Fibroblast of lung (primary cell): ENCODE measurements at regions not wholly inside any gene's neighbourhood (a gene's known extent, or its start where the extent isn't known, plus 50 kb on each side); places are given as distances from the start of the nearest gene placed in this dataset.

Experiments used
- DNase-seq, 2 donors: peaks; one replicate each; pipeline versions ENCODE4 v3.0.0 to v3.0.0-alpha.2; 2010; ENCODE audit warnings: low read depth in 2 of 2
- H2AFZ ChIP-seq: 2 replicates; pipeline ENCODE4 v1.5.1; 2012; ENCODE audit warnings: low read length, control low read depth, inconsistent platforms
- H3K27ac ChIP-seq: 2 replicates; pipeline ENCODE4 v1.5.1; 2011; ENCODE audit warnings: low read length, control low read depth; ENCODE audit not compliant: insufficient read depth
- H3K27me3 ChIP-seq: 2 replicates; pipeline ENCODE4 v1.5.1; 2011; ENCODE audit warnings: mild to moderate bottlenecking, low read length; ENCODE audit not compliant: control insufficient read depth, insufficient read depth
- H3K36me3 ChIP-seq: 2 replicates; pipeline ENCODE4 v1.5.1; 2011; ENCODE audit warnings: low read length; ENCODE audit not compliant: control insufficient read depth, insufficient read depth
- H3K4me1 ChIP-seq: 2 replicates; pipeline ENCODE4 v1.5.1; 2011; ENCODE audit warnings: low read length; ENCODE audit not compliant: control insufficient read depth, insufficient read depth; ENCODE audit errors: extremely low read depth
- H3K4me2 ChIP-seq: 2 replicates; pipeline ENCODE4 v1.5.1; 2011; ENCODE audit warnings: low read length, control low read depth; ENCODE audit not compliant: insufficient read depth; ENCODE audit errors: extremely low read depth
- H3K4me3 ChIP-seq, 4 experiments: fragments of 200-600 bp in 1 of 4; sonication (generic) in 1 of 4; replicated peaks in 1 of 4; 2 replicates each; pipeline ENCODE4 v1.5.1; 2011 to 2016; ENCODE audit warnings: low read length in 4 of 4, low read depth in 3 of 4, mild to moderate bottlenecking in 3 of 4, control low read depth in 2 of 4, inconsistent platforms in 1 of 4, mixed read lengths in 1 of 4; ENCODE audit not compliant: insufficient read depth in 1 of 4; ENCODE audit errors: control extremely low read depth in 1 of 4
- H3K79me2 ChIP-seq: 2 replicates; pipeline ENCODE4 v1.5.1; 2012; ENCODE audit warnings: mild to moderate bottlenecking, low read length, inconsistent platforms; ENCODE audit not compliant: control insufficient read depth, insufficient read depth
- H3K9ac ChIP-seq: 2 replicates; pipeline ENCODE4 v1.5.1; 2011; ENCODE audit warnings: mild to moderate bottlenecking, low read length, control low read depth; ENCODE audit not compliant: insufficient read depth
- H3K9me3 ChIP-seq: 2 replicates; pipeline ENCODE4 v1.5.1; 2012; ENCODE audit warnings: low read depth, low read length; ENCODE audit not compliant: control insufficient read depth, insufficient read depth
- H4K20me1 ChIP-seq: 2 replicates; pipeline ENCODE4 v1.5.1; 2011; ENCODE audit warnings: low read length; ENCODE audit not compliant: control insufficient read depth, insufficient read depth; ENCODE audit errors: extremely low read depth
- CTCF ChIP-seq, 2 donors: IDR thresholded peaks in 1 of 2; conservative IDR thresholded peaks in 1 of 2; 1 replicate in 1 of 2; 2 replicates in 1 of 2; pipeline ENCODE4 v1.5.1; 2011 to 2012; ENCODE audit warnings: low read length in 2 of 2, control low read depth in 1 of 2, inconsistent platforms in 1 of 2, low read depth in 1 of 2, mild to moderate bottlenecking in 1 of 2
- EZH2 ChIP-seq: IDR thresholded peaks from 2 replicates; pipeline ENCODE4 v1.5.1; 2012; ENCODE audit warnings: low read length, control low read depth, mild to moderate bottlenecking; ENCODE audit errors: missing control alignments

- peak in 1 of 2 donors; percentile 21 for DNase-seq
- Histone ChIP-seq H3K27me3 (no peaks in the 10 kb centered on the region), H3K9me3 (no peaks in the 10 kb centered on the region), H3K4me1 (no peaks in the 10 kb centered on the region), H2AFZ (no peak overlapping the region), H3K27ac (no peak overlapping the region), H4K20me1 (no peaks in the 10 kb centered on the region), H3K9ac (no peak overlapping the region), H3K4me2 (no peak overlapping the region), H3K4me3 (no peak overlapping the region), H3K36me3 (no peaks in the 10 kb centered on the region), H3K79me2 (no peaks in the 10 kb centered on the region)
- TF ChIP-seq CTCF (conservative IDR thresholded peaks at IDR 0.05 in 1 of 2, IDR thresholded peaks at IDR 0.05 in 1 of 2; ENCODE audit: low read depth in 1 of 2, low read length in 2 of 2) (no peak), EZH2 (no peak)
Observed at GRCh38 chr10:8618834-8619233, 564.3 kb downstream of the GATA3 start.

GRCh38 chr10:8628351-8628750 lies 573.9 kb downstream of the GATA3 start:
- TF ChIP-seq CTCF (conservative IDR thresholded peaks at IDR 0.05 in 1 of 2, IDR thresholded peaks at IDR 0.05 in 1 of 2; ENCODE audit: low read depth in 1 of 2, low read length in 2 of 2), result no peak
- TF ChIP-seq EZH2, result no peak
- Histone ChIP-seq H3K27me3 (no peaks in the 10 kb centered on the region), H3K79me2 (no peaks in the 10 kb centered on the region), H3K27ac (no peak overlapping the region), H3K4me3 (no peak overlapping the region), H3K4me2 (no peak overlapping the region), H3K4me1 (no peaks in the 10 kb centered on the region), H3K36me3 (no peaks in the 10 kb centered on the region), H4K20me1 (no peaks in the 10 kb centered on the region), H3K9ac (no peak overlapping the region), H3K9me3 (no peaks in the 10 kb centered on the region), H2AFZ (no peak overlapping the region)
- no peak for DNase-seq

GRCh38 chr10:8633909-8634308 lies 579.4 kb downstream of the GATA3 start:
- H3K27me3 ChIP-seq, result no peaks in the 10 kb centered on the region
- H4K20me1 ChIP-seq, result no peaks in the 10 kb centered on the region
- no peak overlapping the region for H3K27ac ChIP-seq
- H3K4me2 ChIP-seq, result no peak overlapping the region
- no peaks in the 10 kb centered on the region for H3K9me3 ChIP-seq
- no peaks in the 10 kb centered on the region for H3K4me1 ChIP-seq
- no peak overlapping the region for H2AFZ ChIP-seq
- no peaks in the 10 kb centered on the region for H3K79me2 ChIP-seq
- H3K9ac ChIP-seq, result no peak overlapping the region
- no peak overlapping the region for H3K4me3 ChIP-seq
- H3K36me3 ChIP-seq, result no peaks in the 10 kb centered on the region
- TF ChIP-seq CTCF (conservative IDR thresholded peaks at IDR 0.05 in 1 of 2, IDR thresholded peaks at IDR 0.05 in 1 of 2; ENCODE audit: low read depth in 1 of 2, low read length in 2 of 2), result no peak
- TF ChIP-seq EZH2, result no peak
- no peak for DNase-seq
